ENCODE measurements at regions not wholly inside any gene's neighbourhood (a gene's known extent, or its start where the extent isn't known, plus 50 kb on each side); places are given as distances from the start of the nearest gene placed in this dataset.
"Not testable (repeated sequence)": the region's sequence is repeated elsewhere in the genome, so short reads cannot be mapped to it uniquely, and the experiment has no call there.

DNA sequence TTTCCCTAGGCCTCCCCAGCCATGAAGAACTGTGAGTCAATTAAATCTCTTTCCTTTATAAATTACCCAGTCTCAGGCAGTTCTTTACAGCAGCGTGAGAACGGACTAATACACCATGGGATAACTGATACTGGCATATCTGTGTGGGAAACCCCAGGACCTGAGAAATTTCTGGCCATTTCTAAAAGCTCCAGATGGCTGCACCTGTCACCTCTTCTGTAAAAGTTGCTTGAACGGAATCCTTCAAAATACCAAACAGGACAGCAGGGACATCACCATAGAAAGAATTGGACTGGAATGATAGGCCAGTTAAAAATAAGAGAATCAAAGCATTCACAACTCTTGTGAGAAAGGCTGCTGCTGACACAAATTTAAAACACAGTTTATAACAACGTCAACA is 134.0 kb upstream of the FOXD4L5 start:
- not testable (repeated sequence) for DNase-seq (ENCODE audit: low read depth in 2 of 2)

DNA sequence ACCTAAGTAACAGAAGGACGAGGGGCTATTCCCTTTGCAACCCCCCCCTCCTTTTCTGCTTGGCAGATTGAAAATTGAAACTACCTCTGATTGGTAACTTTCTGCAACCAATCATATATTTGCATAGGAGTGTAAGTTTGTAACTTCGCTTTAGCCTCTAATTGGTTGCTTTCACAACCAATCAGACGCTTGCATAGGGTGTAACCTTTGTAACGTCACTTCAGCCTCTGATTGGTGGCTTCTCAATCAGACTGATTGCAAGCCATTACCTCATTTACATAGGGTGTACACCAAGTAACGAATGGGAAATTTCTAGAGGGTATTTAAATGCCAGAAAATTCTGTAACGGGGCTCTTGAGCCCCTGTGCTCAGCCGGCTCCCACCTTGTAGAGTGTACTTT is 131.9 kb upstream of the FOXD4L5 start:
- not testable (repeated sequence) for DNase-seq (ENCODE audit: low read depth in 2 of 2)

- DNase-seq (ENCODE audit: low read depth in 2 of 2): not testable (repeated sequence)
These were observed 129.2 kb upstream of the FOXD4L5 start for GRCh38 chr9:65414249-65414648.

- not testable (repeated sequence) for DNase-seq (ENCODE audit: low read depth in 2 of 2)
These were observed 128.4 kb upstream of the FOXD4L5 start for GRCh38 chr9:65413371-65413770.

GRCh38 chr9:65411901-65412300 is 126.9 kb upstream of the FOXD4L5 start:
- no peak for DNase-seq (ENCODE audit: low read depth in 2 of 2)

GRCh38 chr9:65411336-65411735 is 126.3 kb upstream of the FOXD4L5 start:
- DNase-seq (ENCODE audit: low read depth in 2 of 2): no peak

- no peak for DNase-seq (ENCODE audit: low read depth in 2 of 2)
These were observed 125.9 kb upstream of the FOXD4L5 start for GRCh38 chr9:65410926-65411325.

DNA sequence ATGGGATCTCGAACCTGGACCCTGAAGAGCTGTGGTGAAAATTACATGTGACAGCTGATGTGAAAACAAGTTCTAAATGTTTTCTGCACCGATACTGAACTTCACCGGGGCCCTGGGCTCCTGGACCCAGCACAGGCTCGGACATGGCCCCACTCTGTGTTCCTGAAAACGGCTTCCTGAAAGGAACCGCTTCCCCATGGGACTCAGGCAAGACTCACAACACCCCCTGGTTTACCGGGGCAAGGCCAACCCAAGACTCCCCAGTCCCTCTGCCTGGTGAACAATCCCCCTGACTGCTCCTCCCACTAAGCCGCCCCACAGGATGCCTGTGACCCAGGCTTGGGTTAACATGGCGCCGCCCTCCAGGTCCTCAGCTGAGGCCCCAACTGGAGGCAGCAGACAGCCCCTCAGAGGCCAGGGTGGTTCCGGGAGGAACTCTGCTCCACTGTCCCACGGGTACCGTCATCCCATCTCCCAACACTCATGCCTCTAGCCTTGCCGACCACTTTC is 124.5 kb upstream of the FOXD4L5 start:
- DNase-seq (ENCODE audit: low read depth in 2 of 2): no peak

GRCh38 chr9:65408806-65409205 is 123.8 kb upstream of the FOXD4L5 start:
- DNase-seq (ENCODE audit: low read depth in 2 of 2): not testable (repeated sequence)

GRCh38 chr9:65406625-65407024 is 121.6 kb upstream of the FOXD4L5 start:
- DNase-seq (ENCODE audit: low read depth in 2 of 2): not testable (repeated sequence)

DNA sequence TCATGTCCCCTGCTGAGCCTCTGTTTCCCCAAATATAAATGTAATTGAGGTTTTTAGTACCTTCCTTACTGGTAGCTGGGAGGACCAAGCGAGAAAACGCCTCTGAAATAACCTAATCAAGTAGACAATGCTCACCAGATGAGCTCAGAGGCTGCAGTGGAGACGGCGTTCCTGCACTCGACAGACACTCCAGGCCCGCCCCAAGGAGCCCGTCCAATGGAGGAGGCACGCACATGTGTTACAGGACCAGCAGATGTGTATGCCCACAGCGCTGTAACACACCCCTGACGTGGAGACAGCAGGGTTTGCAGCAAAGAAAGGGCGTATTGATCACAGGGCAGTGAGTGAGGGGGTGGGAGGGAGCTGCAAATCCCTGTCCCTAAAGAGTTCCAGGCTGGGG is 120.8 kb upstream of the FOXD4L5 start:
- DNase-seq (ENCODE audit: low read depth in 2 of 2): not testable (repeated sequence)

- DNase-seq (ENCODE audit: low read depth in 2 of 2): no peak
These were observed 120.2 kb upstream of the FOXD4L5 start for GRCh38 chr9:65405253-65405652.

- DNase-seq (ENCODE audit: low read depth in 2 of 2): no peak
These were observed 119.4 kb upstream of the FOXD4L5 start for GRCh38 chr9:65404232-65405006.

GRCh38 chr9:65403721-65404120 is 118.7 kb upstream of the FOXD4L5 start:
- no peak for DNase-seq (ENCODE audit: low read depth in 2 of 2)

GRCh38 chr9:65403072-65403471 is 118.1 kb upstream of the FOXD4L5 start:
- not testable (repeated sequence) for DNase-seq (ENCODE audit: low read depth in 2 of 2)

- not testable (repeated sequence) for DNase-seq (ENCODE audit: low read depth in 2 of 2)
These were observed 117.3 kb upstream of the FOXD4L5 start for GRCh38 chr9:65402206-65402870.

GRCh38 chr9:65401456-65402045 is 116.5 kb upstream of the FOXD4L5 start:
- DNase-seq (ENCODE audit: low read depth in 2 of 2): not testable (repeated sequence)

DNA sequence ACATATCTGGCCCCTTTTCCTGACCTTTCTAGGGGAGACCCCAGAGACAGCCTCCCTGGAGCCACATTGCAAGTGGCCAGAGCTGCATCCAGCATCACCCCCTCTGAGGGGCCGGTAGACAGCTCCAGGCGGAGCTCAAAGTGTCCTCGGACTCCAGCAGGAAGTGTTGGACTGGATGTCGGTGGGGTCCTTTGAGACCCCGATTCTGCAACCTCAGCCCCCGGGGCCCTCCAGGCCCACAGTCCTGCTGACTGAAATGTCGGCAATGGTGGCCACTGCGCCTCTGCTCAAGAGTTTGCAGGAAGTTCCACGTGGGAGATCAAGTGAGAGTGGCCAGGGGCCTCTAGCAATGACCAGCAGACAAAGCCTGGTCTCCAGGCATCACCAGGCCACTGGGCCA is 115.9 kb upstream of the FOXD4L5 start:
- no peak for DNase-seq (ENCODE audit: low read depth in 2 of 2)

DNA sequence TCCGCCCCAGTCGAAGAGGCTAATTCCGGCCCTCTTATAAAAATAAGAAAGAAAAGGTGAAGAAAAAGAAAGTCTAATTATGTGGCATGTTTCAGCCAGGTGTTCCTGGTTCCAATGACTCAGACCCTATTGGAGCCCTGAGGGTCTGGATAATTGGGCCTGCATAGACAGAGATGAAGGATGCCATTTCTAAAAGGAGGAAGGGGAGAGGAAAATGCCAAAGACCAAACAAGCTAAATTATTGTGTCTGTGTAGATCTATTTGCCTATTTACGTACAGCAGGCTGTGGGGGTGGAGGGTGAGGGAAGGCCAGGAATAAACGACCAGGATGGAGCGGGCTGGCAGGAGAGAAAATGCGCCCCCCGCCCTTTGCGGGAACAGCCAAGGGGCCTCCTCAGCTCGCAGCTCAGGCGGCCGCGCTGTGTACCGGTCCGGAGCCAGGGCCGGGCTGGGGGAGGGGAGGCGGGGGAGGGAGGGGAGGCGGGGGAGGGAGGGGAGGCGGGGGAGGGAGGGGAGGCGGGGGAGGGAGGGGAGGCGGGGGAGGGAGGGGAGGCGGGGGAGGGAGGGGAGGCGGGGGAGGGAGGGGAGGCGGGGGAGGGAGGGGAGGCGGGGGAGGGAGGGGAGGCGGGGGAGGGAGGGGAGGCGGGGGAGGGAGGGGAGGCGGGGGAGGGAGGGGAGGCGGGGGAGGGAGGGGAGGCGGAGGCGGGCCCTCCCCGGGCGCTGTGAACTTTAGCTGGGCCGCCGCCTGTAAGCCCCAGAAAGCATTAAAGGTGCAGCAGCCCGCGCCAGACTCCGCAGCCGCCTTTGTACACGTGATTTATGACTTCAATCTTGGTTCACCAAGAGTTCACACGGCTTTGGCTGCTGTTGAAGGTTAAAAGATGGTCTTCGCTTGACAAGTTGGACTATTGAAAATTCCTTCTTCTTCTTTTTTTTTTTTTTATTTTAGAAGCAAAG is 113.0 kb upstream of the FOXD4L5 start:
- not testable (repeated sequence) for DNase-seq (ENCODE audit: low read depth in 2 of 2)

GRCh38 chr9:65397226-65397625 is 112.2 kb upstream of the FOXD4L5 start:
- DNase-seq (ENCODE audit: low read depth in 2 of 2): not testable (repeated sequence)

DNA sequence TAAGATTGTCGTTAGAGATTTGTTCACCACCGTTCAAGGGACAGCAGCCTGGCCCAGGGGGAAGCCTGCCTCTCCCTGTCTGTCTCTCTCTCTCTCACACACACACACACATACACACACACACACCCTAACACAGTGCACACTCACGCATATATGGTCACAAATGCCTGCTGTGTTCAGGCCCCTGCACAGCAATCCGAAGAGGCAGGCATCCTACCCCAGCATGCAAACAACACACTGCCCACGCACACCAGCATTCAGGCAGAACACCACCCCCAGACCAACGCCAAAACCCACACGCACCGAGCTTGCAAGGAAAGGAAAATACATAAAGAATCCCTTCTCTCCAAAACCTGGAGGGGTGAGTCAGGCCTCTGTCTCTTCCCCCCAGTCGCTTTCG is 111.6 kb upstream of the FOXD4L5 start:
- not testable (repeated sequence) for DNase-seq (ENCODE audit: low read depth in 2 of 2)
